C4-2B (cell line): ENCODE measurements at regions not wholly inside any gene's neighbourhood (a gene's known extent, or its start where the extent isn't known, plus 50 kb on each side); places are given as distances from the start of the nearest gene placed in this dataset.

Experiments used
- H3K27ac ChIP-seq: fragments of 450-650 bp; 2 replicates; pipeline ENCODE4 v1.5.1; 2017
- ZFX ChIP-seq: fragments of 450-650 bp; IDR thresholded peaks from 2 replicates; pipeline ENCODE4 v1.6.1; 2017
- TF ChIP-seq, protein P1 (sequence below): fragments of 450-650 bp; conservative IDR thresholded peaks from 2 replicates; pipeline ENCODE4 v1.5.1; 2017; ENCODE audit warnings: mild to moderate bottlenecking

GRCh38 chr2:144603334-144603733 is 83.4 kb upstream of the ZEB2 start:
- TF ChIP-seq ZFX, result no peak
- TF ChIP-seq, protein P1, sequence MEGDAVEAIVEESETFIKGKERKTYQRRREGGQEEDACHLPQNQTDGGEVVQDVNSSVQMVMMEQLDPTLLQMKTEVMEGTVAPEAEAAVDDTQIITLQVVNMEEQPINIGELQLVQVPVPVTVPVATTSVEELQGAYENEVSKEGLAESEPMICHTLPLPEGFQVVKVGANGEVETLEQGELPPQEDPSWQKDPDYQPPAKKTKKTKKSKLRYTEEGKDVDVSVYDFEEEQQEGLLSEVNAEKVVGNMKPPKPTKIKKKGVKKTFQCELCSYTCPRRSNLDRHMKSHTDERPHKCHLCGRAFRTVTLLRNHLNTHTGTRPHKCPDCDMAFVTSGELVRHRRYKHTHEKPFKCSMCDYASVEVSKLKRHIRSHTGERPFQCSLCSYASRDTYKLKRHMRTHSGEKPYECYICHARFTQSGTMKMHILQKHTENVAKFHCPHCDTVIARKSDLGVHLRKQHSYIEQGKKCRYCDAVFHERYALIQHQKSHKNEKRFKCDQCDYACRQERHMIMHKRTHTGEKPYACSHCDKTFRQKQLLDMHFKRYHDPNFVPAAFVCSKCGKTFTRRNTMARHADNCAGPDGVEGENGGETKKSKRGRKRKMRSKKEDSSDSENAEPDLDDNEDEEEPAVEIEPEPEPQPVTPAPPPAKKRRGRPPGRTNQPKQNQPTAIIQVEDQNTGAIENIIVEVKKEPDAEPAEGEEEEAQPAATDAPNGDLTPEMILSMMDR, result no peak
- H3K27ac ChIP-seq, result no peak overlapping the region

DNA sequence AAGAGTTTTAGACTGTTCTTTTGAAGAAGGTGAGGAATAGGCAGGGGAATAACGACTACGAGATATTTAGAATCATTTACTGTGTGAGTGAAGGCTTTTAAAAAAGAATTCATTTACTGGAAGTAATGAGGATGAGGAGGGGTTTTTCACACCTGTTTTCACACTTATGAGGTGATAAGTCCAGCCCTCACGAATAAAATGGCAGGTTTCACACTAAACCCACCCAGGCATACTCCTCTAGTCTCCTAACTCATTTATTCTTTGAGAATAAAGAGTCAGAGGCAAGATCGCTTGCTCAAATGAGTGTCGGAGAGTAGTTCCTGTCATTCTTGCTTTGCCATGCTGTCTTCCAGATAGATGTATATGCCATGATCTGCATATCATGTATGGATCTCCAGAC is 79.0 kb upstream of the ZEB2 start:
- H3K27ac ChIP-seq, result no peak overlapping the region
- no peak for TF ChIP-seq ZFX
- TF ChIP-seq, protein P1, result no peak

- TF ChIP-seq, protein P1, result no peak
- no peak for TF ChIP-seq ZFX
- H3K27ac ChIP-seq, result no peak overlapping the region
Observed at GRCh38 chr2:144597894-144598593, 78.1 kb upstream of the ZEB2 start.

DNA sequence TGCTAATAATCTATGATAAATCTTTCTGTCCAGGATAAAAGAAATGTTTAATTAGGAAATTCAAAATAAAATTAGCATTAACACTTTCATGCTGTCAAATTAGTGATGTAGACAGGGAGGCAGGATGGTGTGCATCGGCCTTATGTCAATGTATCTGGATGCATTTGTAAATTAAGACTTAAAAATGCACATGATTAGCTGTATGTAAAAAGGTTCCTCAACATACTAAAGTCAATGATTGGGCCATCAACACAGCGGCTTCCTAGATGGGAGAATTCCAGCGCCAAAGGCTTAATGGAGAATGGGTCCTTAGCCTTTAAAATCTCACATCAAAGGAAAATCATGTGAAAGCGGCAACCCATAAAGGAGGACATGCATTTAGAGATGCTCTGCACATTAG is 77.5 kb upstream of the ZEB2 start:
- TF ChIP-seq ZFX, result no peak
- TF ChIP-seq, protein P1, result no peak
- no peak overlapping the region for H3K27ac ChIP-seq

- TF ChIP-seq, protein P1, result no peak
- no peak for TF ChIP-seq ZFX
- H3K27ac ChIP-seq, result no peak overlapping the region
Observed at GRCh38 chr2:144596073-144596871, 76.4 kb upstream of the ZEB2 start.

DNA sequence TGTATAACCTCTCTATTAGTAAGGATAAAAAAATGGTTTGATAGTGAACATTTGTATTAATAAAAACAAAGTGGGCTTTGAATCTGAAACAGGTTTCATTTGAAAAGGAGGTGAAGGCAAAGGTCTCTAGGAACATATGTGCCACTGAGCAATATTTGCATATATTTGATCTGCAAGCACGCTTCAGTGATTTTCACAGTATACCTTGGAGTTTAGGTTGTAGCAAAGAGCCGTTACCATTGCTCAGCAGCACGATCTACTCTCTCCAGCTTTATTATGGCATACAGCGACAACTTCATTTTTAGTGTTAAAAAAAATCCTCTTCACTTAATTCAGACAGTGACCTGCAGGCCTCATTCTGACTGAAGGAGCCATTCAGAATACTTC is 75.8 kb upstream of the ZEB2 start:
- TF ChIP-seq, protein P1, result no peak
- TF ChIP-seq ZFX, result no peak
- no peak overlapping the region for H3K27ac ChIP-seq

GRCh38 chr2:144595279-144595678 is 75.4 kb upstream of the ZEB2 start:
- no peak for TF ChIP-seq ZFX
- TF ChIP-seq, protein P1, result no peak
- no peak overlapping the region for H3K27ac ChIP-seq
